Gastrocnemius medialis (tissue), 4 donors: ENCODE measurements at regions not wholly inside any gene's neighbourhood (a gene's known extent, or its start where the extent isn't known, plus 50 kb on each side); places are given as distances from the start of the nearest gene placed in this dataset.
"Not testable (repeated sequence)": the region's sequence is repeated elsewhere in the genome, so short reads cannot be mapped to it uniquely, and the experiment has no call there.

Experiments
- POLR2A ChIP-seq, 2 donors: fragments of 450-650 bp; IDR thresholded peaks; one replicate each; pipeline ENCODE4 v1.6.1; 2017; ENCODE audit warnings: antibody characterized with exemption in 2 of 2, mild to moderate bottlenecking in 2 of 2, moderate library complexity in 2 of 2
- TF ChIP-seq, protein P1 (sequence below), 5 experiments: fragments of 450-650 bp in 3 of 5; fragments of 200-600 bp in 2 of 5; sonication (generic) in 2 of 5; IDR thresholded peaks in 4 of 5; conservative IDR thresholded peaks in 1 of 5; 1 replicate in 4 of 5; 2 replicates in 1 of 5; pipeline ENCODE4 v1.5.1; 2016 to 2019; ENCODE audit warnings: antibody characterized with exemption in 5 of 5, mild to moderate bottlenecking in 3 of 5, moderate library complexity in 3 of 5

DNA sequence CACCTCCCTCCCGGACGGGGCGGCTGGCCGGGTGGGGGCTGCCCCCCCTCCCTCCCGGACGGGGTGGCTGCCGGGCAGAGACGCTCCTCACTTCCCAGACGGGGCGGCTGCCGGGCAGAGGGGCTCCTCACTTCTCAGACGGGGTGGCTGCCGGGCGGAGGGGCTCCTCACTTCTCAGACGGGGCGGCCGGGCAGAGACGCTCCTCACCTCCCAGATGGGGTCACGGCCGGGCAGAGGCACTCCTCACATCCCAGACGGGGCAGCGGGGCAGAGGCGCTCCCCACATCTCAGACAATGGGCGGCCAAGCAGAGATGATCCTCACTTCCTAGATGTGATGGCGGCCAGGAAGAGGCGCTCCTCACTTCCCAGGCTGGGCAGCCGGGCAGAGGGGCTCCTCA, 1430.4 kb upstream of the FLRT2 start:
- TF ChIP-seq, protein P1, sequence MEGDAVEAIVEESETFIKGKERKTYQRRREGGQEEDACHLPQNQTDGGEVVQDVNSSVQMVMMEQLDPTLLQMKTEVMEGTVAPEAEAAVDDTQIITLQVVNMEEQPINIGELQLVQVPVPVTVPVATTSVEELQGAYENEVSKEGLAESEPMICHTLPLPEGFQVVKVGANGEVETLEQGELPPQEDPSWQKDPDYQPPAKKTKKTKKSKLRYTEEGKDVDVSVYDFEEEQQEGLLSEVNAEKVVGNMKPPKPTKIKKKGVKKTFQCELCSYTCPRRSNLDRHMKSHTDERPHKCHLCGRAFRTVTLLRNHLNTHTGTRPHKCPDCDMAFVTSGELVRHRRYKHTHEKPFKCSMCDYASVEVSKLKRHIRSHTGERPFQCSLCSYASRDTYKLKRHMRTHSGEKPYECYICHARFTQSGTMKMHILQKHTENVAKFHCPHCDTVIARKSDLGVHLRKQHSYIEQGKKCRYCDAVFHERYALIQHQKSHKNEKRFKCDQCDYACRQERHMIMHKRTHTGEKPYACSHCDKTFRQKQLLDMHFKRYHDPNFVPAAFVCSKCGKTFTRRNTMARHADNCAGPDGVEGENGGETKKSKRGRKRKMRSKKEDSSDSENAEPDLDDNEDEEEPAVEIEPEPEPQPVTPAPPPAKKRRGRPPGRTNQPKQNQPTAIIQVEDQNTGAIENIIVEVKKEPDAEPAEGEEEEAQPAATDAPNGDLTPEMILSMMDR (IDR thresholded peaks at IDR 0.05 in 4 of 5, conservative IDR thresholded peaks at IDR 0.05 in 1 of 5) = not testable (repeated sequence)
- TF ChIP-seq POLR2A (IDR thresholded peaks at IDR 0.05) = not testable (repeated sequence)
